ENCODE measurements at regions not wholly inside any gene's neighbourhood (a gene's known extent, or its start where the extent isn't known, plus 50 kb on each side); places are given as distances from the start of the nearest gene placed in this dataset.

DNA sequence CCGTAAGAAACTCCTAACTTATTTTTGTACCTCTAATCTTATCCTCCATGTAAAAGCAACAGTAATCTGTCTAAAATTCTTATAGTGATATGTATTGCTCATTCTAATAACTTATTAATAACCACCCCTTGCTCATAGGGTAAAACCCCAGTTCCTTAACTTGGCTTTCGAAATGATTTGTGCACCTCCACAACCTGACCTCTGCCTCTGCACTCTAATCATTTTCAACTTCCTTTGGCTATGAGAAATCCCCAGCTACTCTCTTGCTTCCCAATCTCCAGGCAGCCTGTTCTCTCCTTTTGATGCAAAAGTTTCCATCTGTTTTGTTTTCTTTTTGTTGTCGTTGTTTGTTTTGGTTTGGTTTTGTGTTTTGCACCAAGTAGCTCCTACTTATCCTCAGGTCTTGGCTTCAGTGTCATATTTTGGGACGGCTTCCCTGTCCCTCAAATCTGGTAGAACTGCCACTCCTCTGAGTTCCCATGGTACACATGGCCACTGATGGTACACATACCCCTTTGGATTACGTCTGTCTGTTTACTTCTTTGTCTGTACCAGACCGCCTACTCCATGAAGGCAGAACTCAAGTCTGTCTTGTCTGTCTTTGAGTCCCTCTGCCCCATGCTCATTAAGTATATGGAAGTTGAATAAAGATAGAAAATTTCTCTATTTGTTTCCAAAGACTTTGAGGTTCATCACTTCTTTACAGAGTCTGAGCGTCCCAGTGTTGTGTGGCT lies 105.6 kb upstream of the TGFBR2 start:
- TF ChIP-seq, protein P1, sequence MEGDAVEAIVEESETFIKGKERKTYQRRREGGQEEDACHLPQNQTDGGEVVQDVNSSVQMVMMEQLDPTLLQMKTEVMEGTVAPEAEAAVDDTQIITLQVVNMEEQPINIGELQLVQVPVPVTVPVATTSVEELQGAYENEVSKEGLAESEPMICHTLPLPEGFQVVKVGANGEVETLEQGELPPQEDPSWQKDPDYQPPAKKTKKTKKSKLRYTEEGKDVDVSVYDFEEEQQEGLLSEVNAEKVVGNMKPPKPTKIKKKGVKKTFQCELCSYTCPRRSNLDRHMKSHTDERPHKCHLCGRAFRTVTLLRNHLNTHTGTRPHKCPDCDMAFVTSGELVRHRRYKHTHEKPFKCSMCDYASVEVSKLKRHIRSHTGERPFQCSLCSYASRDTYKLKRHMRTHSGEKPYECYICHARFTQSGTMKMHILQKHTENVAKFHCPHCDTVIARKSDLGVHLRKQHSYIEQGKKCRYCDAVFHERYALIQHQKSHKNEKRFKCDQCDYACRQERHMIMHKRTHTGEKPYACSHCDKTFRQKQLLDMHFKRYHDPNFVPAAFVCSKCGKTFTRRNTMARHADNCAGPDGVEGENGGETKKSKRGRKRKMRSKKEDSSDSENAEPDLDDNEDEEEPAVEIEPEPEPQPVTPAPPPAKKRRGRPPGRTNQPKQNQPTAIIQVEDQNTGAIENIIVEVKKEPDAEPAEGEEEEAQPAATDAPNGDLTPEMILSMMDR (conservative IDR thresholded peaks at IDR 0.05), result no peak
- H3K27ac ChIP-seq, result no peak overlapping the region

DNA sequence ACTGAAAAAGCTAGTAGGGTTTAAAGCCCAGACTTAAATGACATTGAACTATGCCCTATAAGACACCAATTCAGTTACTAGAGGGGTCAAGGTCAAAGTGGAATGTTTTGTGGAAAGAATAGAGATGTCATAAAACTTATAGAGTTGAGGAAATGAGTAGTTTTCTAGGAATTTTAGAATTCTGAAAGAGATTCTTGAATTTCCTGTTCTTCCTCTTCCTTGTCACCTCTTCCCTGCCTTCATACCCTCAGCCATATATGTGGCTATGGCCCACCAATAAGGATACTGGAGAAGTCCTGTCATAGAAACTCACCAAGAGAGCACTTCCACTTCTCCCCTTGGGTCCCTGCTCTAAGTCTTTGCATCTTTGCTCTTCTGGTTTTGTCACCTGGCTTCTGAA lies 104.9 kb upstream of the TGFBR2 start:
- H3K27ac ChIP-seq, result no peak overlapping the region
- no peak for TF ChIP-seq ZFX (IDR thresholded peaks at IDR 0.05)
- TF ChIP-seq, protein P1 (conservative IDR thresholded peaks at IDR 0.05), result no peak

DNA sequence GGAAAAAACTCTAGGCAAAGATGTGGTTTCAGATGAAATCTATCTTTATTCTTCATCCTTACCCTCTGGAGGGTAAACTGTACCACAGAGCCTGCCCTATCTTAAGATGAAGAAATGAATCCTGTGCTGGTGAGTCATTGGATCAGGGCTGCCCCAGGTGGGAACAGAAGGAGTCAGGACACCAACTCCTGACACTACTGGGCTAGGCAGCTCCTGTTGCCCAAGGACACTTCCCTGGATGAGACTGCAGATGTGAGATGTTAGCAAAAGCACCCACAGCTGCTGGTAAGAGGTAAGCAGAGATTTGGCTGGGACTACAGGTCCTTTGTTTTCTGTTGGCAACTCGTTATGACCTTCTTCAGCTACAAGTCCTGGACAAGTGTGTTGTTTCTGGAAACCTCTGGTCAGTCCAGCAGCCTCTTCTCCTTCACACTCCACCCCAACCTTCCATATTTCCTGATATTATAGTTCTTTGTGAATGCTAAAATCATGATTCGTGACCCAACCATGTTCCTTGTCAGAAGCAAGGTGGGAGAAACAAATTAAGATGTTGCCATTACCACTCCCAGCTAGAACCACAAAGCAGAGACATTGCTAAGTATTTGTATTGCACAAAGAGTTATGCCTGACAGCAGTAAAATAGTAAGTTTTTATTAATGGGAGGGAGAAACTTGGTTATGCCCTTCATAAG lies 104.2 kb upstream of the TGFBR2 start:
- no peak overlapping the region for H3K27ac ChIP-seq

DNA sequence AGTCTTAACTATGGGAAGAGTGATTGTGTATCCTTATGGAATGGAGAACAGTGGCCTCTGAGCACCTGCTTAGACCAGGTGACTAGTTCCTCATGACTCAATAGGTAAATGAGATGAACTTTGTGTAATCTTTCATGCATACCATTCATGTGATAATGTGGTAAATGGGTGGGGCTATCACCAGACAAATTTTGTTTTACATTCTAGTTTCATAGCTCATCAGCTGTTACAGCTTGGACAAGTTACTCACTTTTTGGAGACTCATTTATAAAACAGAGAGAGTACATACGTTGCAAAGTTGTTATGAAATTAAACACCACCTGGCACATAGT lies 103.7 kb upstream of the TGFBR2 start:
- no peak for TF ChIP-seq ZFX (IDR thresholded peaks at IDR 0.05)
- TF ChIP-seq, protein P1 (conservative IDR thresholded peaks at IDR 0.05), result no peak
- no peak overlapping the region for H3K27ac ChIP-seq

More for the DNA sequence above, 104.2 kb upstream of the TGFBR2 start:
- TF ChIP-seq, protein P1 (conservative IDR thresholded peaks at IDR 0.05), result no peak
- TF ChIP-seq ZFX (IDR thresholded peaks at IDR 0.05), result no peak

DNA sequence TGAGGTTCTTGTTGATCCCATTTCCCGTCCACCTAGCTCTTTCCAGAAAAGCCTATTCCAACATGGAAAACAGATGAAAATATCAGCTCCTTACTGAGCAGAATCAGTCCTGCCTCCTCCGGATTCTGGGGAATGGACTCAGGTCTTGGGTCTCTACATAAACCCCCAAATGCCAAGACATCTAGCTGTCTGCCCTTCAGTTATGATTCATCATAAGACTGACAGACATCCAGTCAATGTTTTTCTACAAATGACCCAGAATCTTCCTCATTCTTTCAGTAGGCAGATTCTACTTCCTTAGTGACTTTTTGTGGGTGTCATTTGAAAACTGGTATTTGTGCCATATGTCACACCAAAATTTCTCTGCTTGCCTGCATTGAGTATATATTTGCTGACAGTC lies 103.0 kb upstream of the TGFBR2 start:
- TF ChIP-seq, protein P1 (conservative IDR thresholded peaks at IDR 0.05), result no peak
- TF ChIP-seq ZFX (IDR thresholded peaks at IDR 0.05), result no peak
- no peak overlapping the region for H3K27ac ChIP-seq

DNA sequence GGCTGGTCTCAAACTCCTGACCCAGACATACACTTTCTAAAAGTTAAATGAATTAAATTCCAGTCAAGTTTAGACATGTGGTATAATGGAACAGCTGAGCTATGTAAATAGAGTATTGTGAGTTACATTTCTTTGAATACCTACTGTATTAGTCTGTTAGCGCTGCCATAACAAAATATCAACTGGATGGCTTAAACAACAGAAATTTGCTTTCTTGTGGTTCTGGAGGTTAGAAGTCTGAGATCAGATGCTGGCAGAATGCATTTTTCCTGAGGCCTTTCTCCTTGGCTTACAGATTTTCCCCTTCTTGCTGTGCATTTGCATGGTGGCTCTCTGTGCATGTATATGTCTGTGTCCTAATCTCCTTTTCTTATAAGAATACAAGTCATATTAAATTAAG lies 101.5 kb upstream of the TGFBR2 start:
- TF ChIP-seq, protein P1 (conservative IDR thresholded peaks at IDR 0.05), result no peak
- no peak for TF ChIP-seq ZFX (IDR thresholded peaks at IDR 0.05)
- H3K27ac ChIP-seq, result no peak overlapping the region

DNA sequence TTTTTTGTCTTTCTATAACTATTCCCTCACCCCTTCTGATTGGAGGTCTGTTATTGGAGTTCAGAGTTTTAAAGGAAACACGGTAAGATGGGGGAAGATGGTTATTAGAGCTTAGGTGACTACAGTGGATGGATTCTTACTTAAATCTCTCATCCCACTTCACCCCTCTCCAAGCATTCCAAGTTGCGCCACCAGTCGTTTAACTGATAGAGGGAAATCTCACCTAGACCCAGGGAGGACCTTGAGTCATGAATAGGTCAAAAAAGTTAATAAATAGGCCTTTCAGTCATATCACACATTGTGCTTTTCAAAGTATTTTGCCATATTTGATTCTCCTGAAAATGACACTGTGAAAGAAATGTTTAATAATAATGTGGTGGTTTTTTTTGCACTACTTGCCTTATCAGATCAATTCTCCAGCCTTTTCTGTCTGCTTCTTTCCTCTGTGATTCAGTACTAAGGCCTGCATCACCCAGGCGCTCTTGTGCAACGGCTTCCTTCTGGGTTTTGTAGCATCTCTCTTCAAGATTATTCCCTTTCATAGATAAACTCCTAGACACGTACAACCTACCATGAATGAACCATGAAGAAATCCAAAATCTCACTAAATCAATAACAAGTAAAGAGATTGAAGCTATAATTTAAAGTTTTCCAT lies 100.4 kb upstream of the TGFBR2 start:
- TF ChIP-seq, protein P1 (conservative IDR thresholded peaks at IDR 0.05), result no peak
- TF ChIP-seq ZFX (IDR thresholded peaks at IDR 0.05), result no peak

More for the DNA sequence above, 100.4 kb upstream of the TGFBR2 start:
- H3K27ac ChIP-seq, result no peak overlapping the region
